Hematopoietic multipotent progenitor cell (in vitro differentiated cells): ENCODE measurements at regions not wholly inside any gene's neighbourhood (a gene's known extent, or its start where the extent isn't known, plus 50 kb on each side); places are given as distances from the start of the nearest gene placed in this dataset.
"Not testable (repeated sequence)": the region's sequence is repeated elsewhere in the genome, so short reads cannot be mapped to it uniquely, and the experiment has no call there.

ENCODE experiments used
- DNase-seq, 3 donors: peaks; one replicate each; pipeline ENCODE4 v3.0.0-alpha.2; 2011 to 2015; ENCODE audit warnings: low read depth in 2 of 3, low spot score in 2 of 3

- DNase-seq: peak in 2 of 3 donors; percentile 64 to 83
These were observed 155.2 kb downstream of the FOXD2 start for GRCh38 chr1:47593013-47593568.

GRCh38 chr1:47593598-47594285, 155.9 kb downstream of the FOXD2 start:
- DNase-seq: no peak

- no peak for DNase-seq
These were observed 156.8 kb downstream of the FOXD2 start for GRCh38 chr1:47594627-47595026.

GRCh38 chr1:47596328-47596727, 158.5 kb downstream of the FOXD2 start:
- no peak for DNase-seq

- no peak for DNase-seq
These were observed 160.5 kb downstream of the FOXD2 start for GRCh38 chr1:47598357-47598756.

- no peak for DNase-seq
These were observed 161.9 kb downstream of the FOXD2 start for GRCh38 chr1:47599777-47600176.

- not testable (repeated sequence) for DNase-seq
These were observed 164.6 kb downstream of the FOXD2 start for GRCh38 chr1:47602491-47602890.

- DNase-seq: not testable (repeated sequence)
These were observed 167.0 kb downstream of the FOXD2 start for GRCh38 chr1:47604869-47605268.

GRCh38 chr1:47608296-47608875, 170.5 kb downstream of the FOXD2 start:
- no peak for DNase-seq

GRCh38 chr1:47611992-47612391, 174.1 kb downstream of the FOXD2 start:
- no peak for DNase-seq

GRCh38 chr1:47612819-47613218, 175.0 kb downstream of the FOXD2 start:
- DNase-seq: no peak

GRCh38 chr1:47616036-47616435, 178.2 kb downstream of the FOXD2 start:
- no peak for DNase-seq

- no peak for DNase-seq
These were observed 179.1 kb downstream of the FOXD2 start for GRCh38 chr1:47616906-47617305.

- DNase-seq: no peak
These were observed 179.8 kb downstream of the FOXD2 start for GRCh38 chr1:47617381-47618221.

GRCh38 chr1:47618222-47618720, 180.4 kb downstream of the FOXD2 start:
- no peak for DNase-seq

GRCh38 chr1:47618830-47619229, 181.0 kb downstream of the FOXD2 start:
- no peak for DNase-seq

GRCh38 chr1:47621483-47621882, 183.6 kb downstream of the FOXD2 start:
- DNase-seq: no peak

- DNase-seq: no peak
These were observed 184.1 kb downstream of the FOXD2 start for GRCh38 chr1:47621977-47622376.

GRCh38 chr1:47622776-47623556, 185.1 kb downstream of the FOXD2 start:
- DNase-seq: no peak

GRCh38 chr1:47623557-47623940, 185.7 kb downstream of the FOXD2 start:
- DNase-seq: no peak
